ENCODE measurements at regions not wholly inside any gene's neighbourhood (a gene's known extent, or its start where the extent isn't known, plus 50 kb on each side); places are given as distances from the start of the nearest gene placed in this dataset.
"Not testable (repeated sequence)": the region's sequence is repeated elsewhere in the genome, so short reads cannot be mapped to it uniquely, and the experiment has no call there.

GRCh38 chr2:230601510-230601909 is 111.1 kb upstream of the CAB39 start:
- no peak overlapping the region for H3K27ac ChIP-seq (replicated peaks)
- intact Hi-C loops (cut with micrococcal nuclease), result no loop called here
- H3K4me1 ChIP-seq, result no peaks in the 10 kb centered on the region
- no peak overlapping the region for H3K4me3 ChIP-seq
- H3K9me3 ChIP-seq (replicated peaks), result no peaks in the 10 kb centered on the region
- no peak for TF ChIP-seq CTCF (IDR thresholded peaks at IDR 0.05; ENCODE audit: borderline replicate concordance)
- H3K27me3 ChIP-seq (ENCODE audit: low read depth), result no peaks in the 10 kb centered on the region
- no peaks in the 10 kb centered on the region for H3K36me3 ChIP-seq
- DNase-seq, result no peak

- Histone ChIP-seq H3K36me3 (no peaks in the 10 kb centered on the region), H3K9me3 (replicated peaks) (no peaks in the 10 kb centered on the region), H3K27ac (replicated peaks) (no peak overlapping the region), H3K4me3 (no peak overlapping the region), H3K4me1 (no peaks in the 10 kb centered on the region), H3K27me3 (ENCODE audit: low read depth) (no peaks in the 10 kb centered on the region)
- no peak for TF ChIP-seq CTCF (IDR thresholded peaks at IDR 0.05; ENCODE audit: borderline replicate concordance)
- DNase-seq, result no peak
- intact Hi-C loops (cut with micrococcal nuclease), result no loop called here
Measured at GRCh38 chr2:230602562-230603230, 109.9 kb upstream of the CAB39 start.

- H3K9me3 ChIP-seq (replicated peaks); DNase-seq; H3K27me3 ChIP-seq (ENCODE audit: low read depth); H3K36me3 ChIP-seq; H3K4me1 ChIP-seq; intact Hi-C loops (cut with micrococcal nuclease); H3K27ac ChIP-seq (replicated peaks); H3K4me3 ChIP-seq: not testable (repeated sequence)
Measured at GRCh38 chr2:230603317-230603716, 109.3 kb upstream of the CAB39 start.

- H3K27me3 ChIP-seq (ENCODE audit: low read depth); intact Hi-C loops (cut with micrococcal nuclease); H3K36me3 ChIP-seq; H3K27ac ChIP-seq (replicated peaks); H3K4me1 ChIP-seq; DNase-seq; H3K4me3 ChIP-seq; H3K9me3 ChIP-seq (replicated peaks): not testable (repeated sequence)
Measured at GRCh38 chr2:230604158-230604557, 108.5 kb upstream of the CAB39 start.

GRCh38 chr2:230614040-230614439 is 98.6 kb upstream of the CAB39 start:
- Histone ChIP-seq H3K4me3 (no peak overlapping the region), H3K4me1 (peaks cover 3% of the 10 kb centered on the region), H3K27ac (replicated peaks) (no peak overlapping the region), H3K27me3 (ENCODE audit: low read depth) (no peaks in the 10 kb centered on the region), H3K9me3 (replicated peaks) (no peaks in the 10 kb centered on the region), H3K36me3 (no peaks in the 10 kb centered on the region)
- no peak for TF ChIP-seq CTCF (IDR thresholded peaks at IDR 0.05; ENCODE audit: borderline replicate concordance)
- intact Hi-C loops (cut with micrococcal nuclease), result loop anchor here (5.0 kb wide), 1 partner anchor 607 kb away; no protein-coding TSS in a partner anchor
- DNase-seq, result no peak

GRCh38 chr2:230614913-230615332 is 97.7 kb upstream of the CAB39 start:
- Histone ChIP-seq H3K4me1 (peaks cover 3% of the 10 kb centered on the region), H3K4me3 (no peak overlapping the region), H3K27ac (replicated peaks) (no peak overlapping the region), H3K36me3 (no peaks in the 10 kb centered on the region), H3K9me3 (replicated peaks) (no peaks in the 10 kb centered on the region), H3K27me3 (ENCODE audit: low read depth) (no peaks in the 10 kb centered on the region)
- intact Hi-C loops (cut with micrococcal nuclease), result loop anchor here (5.0 kb wide), 1 partner anchor 608 kb away; no protein-coding TSS in a partner anchor
- TF ChIP-seq CTCF (IDR thresholded peaks at IDR 0.05; ENCODE audit: borderline replicate concordance), result no peak
- no peak for DNase-seq

- H3K4me1 ChIP-seq; H3K27me3 ChIP-seq (ENCODE audit: low read depth); H3K9me3 ChIP-seq (replicated peaks); H3K36me3 ChIP-seq; intact Hi-C loops (cut with micrococcal nuclease); DNase-seq; H3K27ac ChIP-seq (replicated peaks); H3K4me3 ChIP-seq: not testable (repeated sequence)
Measured at GRCh38 chr2:230617256-230617706, 95.4 kb upstream of the CAB39 start.
